Esophagus muscularis mucosa (tissue), 4 donors: ENCODE measurements at regions not wholly inside any gene's neighbourhood (a gene's known extent, or its start where the extent isn't known, plus 50 kb on each side); places are given as distances from the start of the nearest gene placed in this dataset.

Experiments used
- DNase-seq: peaks from one replicate; pipeline ENCODE4 v3.0.0-alpha.2; 2017; ENCODE audit errors: extremely low spot score
- H3K27ac ChIP-seq, 4 donors: fragments of 200-600 bp; sonication (generic); replicated peaks in 1 of 4; 1 replicate in 3 of 4; 2 replicates in 1 of 4; pipeline ENCODE4 v1.5.1; 2016 to 2019; ENCODE audit warnings: mild to moderate bottlenecking in 1 of 4
- H3K27me3 ChIP-seq, 4 donors: fragments of 200-600 bp; sonication (generic); one replicate each; pipeline versions ENCODE4 v1.5.1 to v1.6.0; 2016 to 2019
- H3K36me3 ChIP-seq, 4 donors: fragments of 200-600 bp; sonication (generic); one replicate each; pipeline ENCODE4 v1.5.1; 2016 to 2019
- H3K4me1 ChIP-seq, 4 donors: fragments of 200-600 bp; sonication (generic); one replicate each; pipeline ENCODE4 v1.5.1; 2016 to 2019
- H3K4me3 ChIP-seq, 4 donors: fragments of 200-600 bp; sonication (generic); 1 replicate in 2 of 4; 2 replicates in 2 of 4; pipeline ENCODE4 v1.5.1; 2016 to 2019; ENCODE audit warnings: mild to moderate bottlenecking in 4 of 4, moderate library complexity in 1 of 4
- H3K9me3 ChIP-seq, 4 donors: fragments of 200-600 bp; sonication (generic); 1 replicate in 3 of 4; 2 replicates in 1 of 4; pipeline ENCODE4 v1.5.1; 2016 to 2019
- CTCF ChIP-seq, 3 experiments: fragments of 200-600 bp in 2 of 3; fragments of 450-650 bp in 1 of 3; sonication (generic) in 2 of 3; IDR thresholded peaks; one replicate each; pipeline ENCODE4 v1.5.1; 2017 to 2019; ENCODE audit warnings: antibody characterized with exemption in 3 of 3, mild to moderate bottlenecking in 2 of 3, moderate library complexity in 1 of 3
- EP300 ChIP-seq: sonication (generic); formaldehyde crosslinking; IDR thresholded peaks from one replicate; pipeline ENCODE4 v1.6.1; 2017; ENCODE audit warnings: antibody characterized with exemption
- POLR2A ChIP-seq: fragments of 450-650 bp; IDR thresholded peaks from one replicate; pipeline ENCODE4 v1.6.1; 2017; ENCODE audit warnings: antibody characterized with exemption, moderate library complexity, mild to moderate bottlenecking, low read depth
- POLR2AphosphoS5 ChIP-seq, 2 donors: sonication (generic); formaldehyde crosslinking; IDR thresholded peaks; one replicate each; pipeline ENCODE4 v1.6.1; 2017; ENCODE audit warnings: antibody characterized with exemption in 2 of 2
- WGBS: methylation state at CpG from one replicate; pipeline ENCODE4 v1.1.5; 2018; 5-methylcytosine and 5-hydroxymethylcytosine counted together
- intact Hi-C: fragments of 100-400 bp; cut with DNase I; formaldehyde crosslinking; loops from one replicate; pipeline ENCODE4 v1.15.1; 2023

GRCh38 chr11:98625526-98625925, 395.2 kb upstream of the CNTN5 start:
- Histone ChIP-seq H3K36me3 (no peaks in the 10 kb centered on the region), H3K4me3 (no peak overlapping the region), H3K9me3 (peaks cover 0 to under 1% (median 0%) of the 10 kb centered on the region in 4 donors), H3K27ac (no peak overlapping the region), H3K27me3 (no peaks in the 10 kb centered on the region), H3K4me1 (no peaks in the 10 kb centered on the region)
- TF ChIP-seq POLR2AphosphoS5 (IDR thresholded peaks at IDR 0.05) = no peak
- no peak for TF ChIP-seq POLR2A
- no peak for TF ChIP-seq CTCF (IDR thresholded peaks at IDR 0.05)
- no peak for TF ChIP-seq EP300
- DNase-seq = no peak
- 80% methylated on average over 2 of the region's 2 CpGs for WGBS
- intact Hi-C loops = no loop called here

GRCh38 chr11:98630736-98631135, 390.0 kb upstream of the CNTN5 start:
- H3K27me3 ChIP-seq = no peaks in the 10 kb centered on the region
- no peak overlapping the region for H3K4me3 ChIP-seq
- no peaks in the 10 kb centered on the region for H3K9me3 ChIP-seq
- no peak overlapping the region for H3K27ac ChIP-seq
- DNase-seq = no peak
- intact Hi-C loops = no loop called here
- 64% methylated on average over 8 of the region's 8 CpGs for WGBS
- TF ChIP-seq POLR2AphosphoS5 (IDR thresholded peaks at IDR 0.05) = no peak
- H3K4me1 ChIP-seq = no peaks in the 10 kb centered on the region
- H3K36me3 ChIP-seq = no peaks in the 10 kb centered on the region

- no peak for DNase-seq
- no peaks in the 10 kb centered on the region for H3K36me3 ChIP-seq
Observed at GRCh38 chr11:98657711-98658110, 363.0 kb upstream of the CNTN5 start.

GRCh38 chr11:98659431-98659830, 361.3 kb upstream of the CNTN5 start:
- Histone ChIP-seq H3K27me3 (no peaks in the 10 kb centered on the region), H3K36me3 (no peaks in the 10 kb centered on the region), H3K9me3 (no peaks in the 10 kb centered on the region), H3K4me1 (no peaks in the 10 kb centered on the region), H3K4me3 (no peak overlapping the region), H3K27ac (no peak overlapping the region)
- no peak for DNase-seq
- WGBS = 64% methylated on average over 4 of the region's 4 CpGs
- intact Hi-C loops = no loop called here
- no peak for TF ChIP-seq CTCF (IDR thresholded peaks at IDR 0.05)
- no peak for TF ChIP-seq EP300
- no peak for TF ChIP-seq POLR2A
- TF ChIP-seq POLR2AphosphoS5 (IDR thresholded peaks at IDR 0.05) = no peak

More at GRCh38 chr11:98657711-98658110, 363.0 kb upstream of the CNTN5 start:
- no peak for TF ChIP-seq CTCF (IDR thresholded peaks at IDR 0.05)
- TF ChIP-seq EP300 = no peak
- no peak for TF ChIP-seq POLR2AphosphoS5 (IDR thresholded peaks at IDR 0.05)
- H3K27ac ChIP-seq = no peak overlapping the region
- H3K27me3 ChIP-seq = no peaks in the 10 kb centered on the region
- H3K4me1 ChIP-seq = no peaks in the 10 kb centered on the region
- H3K9me3 ChIP-seq = no peaks in the 10 kb centered on the region
- H3K4me3 ChIP-seq = no peak overlapping the region
- intact Hi-C loops = no loop called here

- Histone ChIP-seq H3K36me3 (no peaks in the 10 kb centered on the region), H3K4me3 (no peak overlapping the region), H3K4me1 (no peaks in the 10 kb centered on the region), H3K27me3 (no peaks in the 10 kb centered on the region), H3K27ac (no peak overlapping the region), H3K9me3 (peaks cover 0 to 4% (median 0%) of the 10 kb centered on the region in 4 donors)
- TF ChIP-seq POLR2A = no peak
- intact Hi-C loops = no loop called here
- no peak for DNase-seq
- 91% methylated on average over 2 of the region's 2 CpGs for WGBS
Observed at GRCh38 chr11:98674390-98674789, 346.4 kb upstream of the CNTN5 start.

GRCh38 chr11:98679673-98680072, 341.1 kb upstream of the CNTN5 start:
- Histone ChIP-seq H3K9me3 (peaks cover 0 to 4% (median 0%) of the 10 kb centered on the region in 4 donors), H3K27me3 (no peaks in the 10 kb centered on the region), H3K27ac (no peak overlapping the region), H3K4me3 (no peak overlapping the region), H3K36me3 (no peaks in the 10 kb centered on the region), H3K4me1 (no peaks in the 10 kb centered on the region)
- no peak for DNase-seq
- 75% methylated on average over 1 of the region's 1 CpG for WGBS
- TF ChIP-seq POLR2AphosphoS5 (IDR thresholded peaks at IDR 0.05) (no peak), EP300 (no peak), POLR2A (no peak), CTCF (IDR thresholded peaks at IDR 0.05) (no peak)
- intact Hi-C loops = no loop called here
